B cell (primary cell): ENCODE measurements at regions not wholly inside any gene's neighbourhood (a gene's known extent, or its start where the extent isn't known, plus 50 kb on each side); places are given as distances from the start of the nearest gene placed in this dataset.

Experiments used
- ATAC-seq: fragments of 200-7000 bp; cut with Tn5 transposase; one replicate; pipeline ENCODE4 v1.10.0; 2021; ENCODE audit warnings: low read depth, mild to moderate bottlenecking, moderate number of reproducible peaks, moderate library complexity
- CTCF ChIA-PET: fragments of 350-600 bp; sonication (Branson Sonifier 250); formaldehyde crosslinking; loops from one replicate; lab custom pipeline; 2021; ENCODE audit warnings: antibody characterized with exemption, inconsistent platforms; lab: Charles Lee
- POLR2A ChIA-PET: fragments of 350-600 bp; sonication (Branson Sonifier 250); formaldehyde crosslinking; loops from one replicate; lab custom pipeline; 2021; ENCODE audit warnings: antibody characterized with exemption; lab: Charles Lee
- DNase-seq: peaks from one replicate; pipeline ENCODE4 v3.0.0; 2013
- H2AFZ ChIP-seq: 2 replicates; pipeline ENCODE4 v1.6.1; 2012; ENCODE audit warnings: mild to moderate bottlenecking, low read depth, low read length; ENCODE audit not compliant: insufficient read depth, poor library complexity, severe bottlenecking
- H3K27ac ChIP-seq, 2 donors: 1 replicate in 1 of 2; 2 replicates in 1 of 2; pipeline ENCODE4 v1.5.1; 2012 to 2013; ENCODE audit warnings: low read length in 2 of 2, mild to moderate bottlenecking in 2 of 2, moderate library complexity in 1 of 2
- H3K27me3 ChIP-seq, 4 experiments: fragments of 200-600 bp in 1 of 4; sonication (generic) in 1 of 4; replicated peaks in 1 of 4; 1 replicate in 2 of 4; 2 replicates in 2 of 4; pipeline versions ENCODE4 v1.6.1 to v1.7.0; 2013 to 2016; ENCODE audit warnings: low read length in 3 of 4, mild to moderate bottlenecking in 2 of 4, mixed read lengths in 1 of 4, moderate library complexity in 1 of 4; ENCODE audit not compliant: insufficient read depth in 4 of 4, control insufficient read depth in 3 of 4; ENCODE audit errors: control extremely low read depth in 1 of 4
- H3K36me3 ChIP-seq, 2 experiments: replicated peaks in 1 of 2; 1 replicate in 1 of 2; 2 replicates in 1 of 2; pipeline versions ENCODE4 v1.6.1 to v1.7.1; 2013; ENCODE audit warnings: low read length in 1 of 2; ENCODE audit not compliant: insufficient read depth in 2 of 2, control insufficient read depth in 1 of 2; ENCODE audit errors: control extremely low read depth in 1 of 2, extremely low read depth in 1 of 2
- H3K4me1 ChIP-seq, 2 donors: fragments of 200-600 bp in 1 of 2; sonication (generic) in 1 of 2; 1 replicate in 1 of 2; 2 replicates in 1 of 2; pipeline versions ENCODE4 v1.5.1 to v1.6.1; 2013 to 2017; ENCODE audit warnings: low read length in 2 of 2; ENCODE audit not compliant: control insufficient read depth in 2 of 2, insufficient read depth in 2 of 2
- H3K4me2 ChIP-seq: replicated peaks from 2 replicates; pipeline ENCODE3; 2012; ENCODE audit warnings: mild to moderate bottlenecking, low read depth, low read length; ENCODE audit not compliant: poor library complexity, severe bottlenecking
- H3K4me3 ChIP-seq, 5 experiments: fragments of 200-600 bp in 1 of 5; sonication (generic) in 1 of 5; 1 replicate in 3 of 5; 2 replicates in 2 of 5; pipeline versions ENCODE4 v1.5.1 to v1.7.0; 2011 to 2016; ENCODE audit warnings: low read length in 4 of 5, mild to moderate bottlenecking in 4 of 5, low read depth in 2 of 5, control low read depth in 1 of 5, moderate library complexity in 1 of 5; ENCODE audit not compliant: insufficient read depth in 1 of 5; ENCODE audit errors: control extremely low read depth in 1 of 5, extremely low read depth in 1 of 5
- H3K79me2 ChIP-seq: fragments of 200-600 bp; sonication (generic); one replicate; pipeline ENCODE4 v1.6.0; 2016; ENCODE audit warnings: low read length; ENCODE audit not compliant: control insufficient read depth, insufficient read depth
- H3K9ac ChIP-seq: fragments of 200-600 bp; sonication (generic); 2 replicates; pipeline ENCODE4 v1.6.1; 2017; ENCODE audit warnings: mild to moderate bottlenecking, low read length, moderate library complexity
- H3K9me3 ChIP-seq, 3 donors: one replicate each; pipeline versions ENCODE4 v1.6.1 to v1.7.1; 2013; ENCODE audit warnings: low read length in 2 of 3; ENCODE audit not compliant: control insufficient read depth in 2 of 3, insufficient read depth in 1 of 3; ENCODE audit errors: control extremely low read depth in 1 of 3
- H4K20me1 ChIP-seq: 2 replicates; pipeline ENCODE4 v1.6.0; 2012; ENCODE audit warnings: mild to moderate bottlenecking, low read length; ENCODE audit not compliant: insufficient read depth, control insufficient read depth, poor library complexity, severe bottlenecking
- H3K27ac Mint-ChIP-seq: one replicate; pipeline ENCODE4 v1.8.0; 2021; ENCODE audit warnings: mixed read lengths
- H3K27me3 Mint-ChIP-seq: one replicate; pipeline ENCODE4 v1.8.0; 2021; ENCODE audit warnings: mixed read lengths
- H3K4me1 Mint-ChIP-seq: one replicate; pipeline ENCODE4 v1.8.0; 2021; ENCODE audit warnings: mixed read lengths
- H3K4me3 Mint-ChIP-seq: one replicate; pipeline ENCODE4 v1.8.0; 2021; ENCODE audit warnings: mixed read lengths
- H3K9me3 Mint-ChIP-seq: one replicate; pipeline ENCODE4 v1.8.0; 2022; ENCODE audit warnings: mixed read lengths; ENCODE audit not compliant: insufficient read depth
- EZH2 ChIP-seq: IDR thresholded peaks from 2 replicates; pipeline ENCODE4 v1.6.1; 2012; ENCODE audit warnings: borderline replicate concordance, low read depth, mild to moderate bottlenecking, moderate library complexity, low read length; ENCODE audit not compliant: insufficient read depth, poor library complexity, severe bottlenecking
- WGBS: methylation state at CpG from one replicate; pipeline ENCODE4 v1.1.5; 2013; ENCODE audit warnings: missing lambda C conversion rate; ENCODE audit not compliant: insufficient coverage; 5-methylcytosine and 5-hydroxymethylcytosine counted together
- intact Hi-C: fragments of 100-400 bp; cut with micrococcal nuclease; formaldehyde crosslinking; loops from one replicate; pipeline ENCODE4 v1.10.0; 2022
- TF ChIP-seq, protein P1 (sequence below): fragments of 200-600 bp; IDR thresholded peaks from one replicate; pipeline ENCODE4 v1.8.0; 2022; ENCODE audit warnings: antibody characterized with exemption, mild to moderate bottlenecking

GRCh38 chr5:2188661-2189060 is 305.9 kb upstream of the IRX4 start:
- no peak overlapping the region for H3K9ac ChIP-seq
- no peak overlapping the region for H3K27ac ChIP-seq
- peaks cover 0 to 20% (median 0%) of the 10 kb centered on the region in 3 donors for H3K9me3 ChIP-seq
- H2AFZ ChIP-seq, result no peak overlapping the region
- H3K79me2 ChIP-seq, result no peaks in the 10 kb centered on the region
- H3K27me3 ChIP-seq, result no peaks in the 10 kb centered on the region
- no peak for TF ChIP-seq EZH2
- TF ChIP-seq, protein P1, sequence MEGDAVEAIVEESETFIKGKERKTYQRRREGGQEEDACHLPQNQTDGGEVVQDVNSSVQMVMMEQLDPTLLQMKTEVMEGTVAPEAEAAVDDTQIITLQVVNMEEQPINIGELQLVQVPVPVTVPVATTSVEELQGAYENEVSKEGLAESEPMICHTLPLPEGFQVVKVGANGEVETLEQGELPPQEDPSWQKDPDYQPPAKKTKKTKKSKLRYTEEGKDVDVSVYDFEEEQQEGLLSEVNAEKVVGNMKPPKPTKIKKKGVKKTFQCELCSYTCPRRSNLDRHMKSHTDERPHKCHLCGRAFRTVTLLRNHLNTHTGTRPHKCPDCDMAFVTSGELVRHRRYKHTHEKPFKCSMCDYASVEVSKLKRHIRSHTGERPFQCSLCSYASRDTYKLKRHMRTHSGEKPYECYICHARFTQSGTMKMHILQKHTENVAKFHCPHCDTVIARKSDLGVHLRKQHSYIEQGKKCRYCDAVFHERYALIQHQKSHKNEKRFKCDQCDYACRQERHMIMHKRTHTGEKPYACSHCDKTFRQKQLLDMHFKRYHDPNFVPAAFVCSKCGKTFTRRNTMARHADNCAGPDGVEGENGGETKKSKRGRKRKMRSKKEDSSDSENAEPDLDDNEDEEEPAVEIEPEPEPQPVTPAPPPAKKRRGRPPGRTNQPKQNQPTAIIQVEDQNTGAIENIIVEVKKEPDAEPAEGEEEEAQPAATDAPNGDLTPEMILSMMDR, result no peak
- CTCF ChIA-PET, result no interaction called here
- H3K9me3 Mint-ChIP-seq, result no peaks in the 10 kb centered on the region
- no peak overlapping the region for H3K4me3 Mint-ChIP-seq
- no peaks in the 10 kb centered on the region for H3K27me3 Mint-ChIP-seq
- no peaks in the 10 kb centered on the region for H3K4me1 Mint-ChIP-seq
- H4K20me1 ChIP-seq, result no peaks in the 10 kb centered on the region
- POLR2A ChIA-PET, result no interaction called here
- 94% methylated on average over 2 of the region's 4 CpGs for WGBS
- intact Hi-C loops, result no loop called here
- ATAC-seq (no peak), DNase-seq (no peak)
- H3K4me3 ChIP-seq, result no peak overlapping the region
- no peak overlapping the region for H3K4me2 ChIP-seq
- H3K4me1 ChIP-seq, result no peaks in the 10 kb centered on the region
- H3K27ac Mint-ChIP-seq, result no peak overlapping the region
- no peaks in the 10 kb centered on the region for H3K36me3 ChIP-seq

DNA sequence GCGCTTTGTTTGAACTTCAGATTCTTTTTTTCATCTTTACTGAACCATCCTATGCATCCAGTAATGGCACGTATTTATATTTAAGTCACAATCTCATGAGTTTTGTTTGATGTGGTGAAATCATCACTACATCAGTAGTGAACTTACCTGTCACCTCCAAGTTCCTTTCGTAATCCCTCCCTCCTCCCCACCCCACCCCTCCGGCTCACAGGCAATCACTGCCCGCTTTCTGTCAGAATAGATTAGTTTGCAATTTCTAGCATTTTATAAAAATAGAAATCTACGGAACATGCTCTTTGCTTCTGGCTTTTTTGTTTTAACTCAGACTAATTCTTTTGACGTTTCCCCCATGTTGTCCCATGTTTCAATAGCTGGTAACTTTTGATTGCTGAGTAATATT is 305.4 kb upstream of the IRX4 start:
- ATAC-seq, result no peak
- H3K27ac ChIP-seq, result no peak overlapping the region
- CTCF ChIA-PET, result no interaction called here

More for the DNA sequence above, 305.4 kb upstream of the IRX4 start:
- Mint-ChIP-seq H3K9me3 (no peaks in the 10 kb centered on the region), H3K27ac (no peak overlapping the region), H3K4me3 (no peak overlapping the region), H3K27me3 (no peaks in the 10 kb centered on the region), H3K4me1 (no peaks in the 10 kb centered on the region)
- POLR2A ChIA-PET, result no interaction called here
- TF ChIP-seq, protein P1, result no peak
- TF ChIP-seq EZH2, result no peak
- WGBS, result no CpG with 5 or more reads among the region's 7 CpGs
- no peaks in the 10 kb centered on the region for H3K27me3 ChIP-seq
- no peak overlapping the region for H2AFZ ChIP-seq
- H3K9me3 ChIP-seq, result peaks cover 0 to 23% (median 0%) of the 10 kb centered on the region in 3 donors
- H3K36me3 ChIP-seq, result no peaks in the 10 kb centered on the region
- H3K9ac ChIP-seq, result no peak overlapping the region
- no peak overlapping the region for H3K4me2 ChIP-seq
- H3K79me2 ChIP-seq, result no peaks in the 10 kb centered on the region
- H3K4me1 ChIP-seq, result no peaks in the 10 kb centered on the region
- H4K20me1 ChIP-seq, result no peaks in the 10 kb centered on the region
- no peak overlapping the region for H3K4me3 ChIP-seq
- intact Hi-C loops, result no loop called here
- no peak for DNase-seq
